ENCODE measurements at regions not wholly inside any gene's neighbourhood (a gene's known extent, or its start where the extent isn't known, plus 50 kb on each side); places are given as distances from the start of the nearest gene placed in this dataset.

DNA sequence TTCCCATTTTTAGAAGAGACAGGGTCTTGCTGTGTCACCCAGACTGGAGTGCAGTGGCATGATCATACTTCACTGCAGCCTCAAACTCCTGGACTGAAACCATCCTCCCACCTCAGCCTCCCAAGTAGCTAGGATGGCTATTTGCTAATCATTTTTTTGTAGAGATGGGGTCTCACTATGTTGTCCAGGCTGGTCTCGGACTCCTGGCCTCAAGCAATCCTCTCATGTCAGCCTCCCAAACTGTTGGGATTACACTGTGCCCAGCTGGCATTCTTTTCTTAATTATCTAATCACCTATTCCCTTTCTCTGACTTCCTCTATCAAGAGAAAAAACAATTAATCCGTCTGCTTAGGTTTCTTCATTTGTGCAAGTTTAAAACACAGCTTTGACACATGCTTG is 172.5 kb upstream of the TRIM24 start:
- DNase-seq (ENCODE audit: low read depth) = no peak
- TF ChIP-seq, protein P1, sequence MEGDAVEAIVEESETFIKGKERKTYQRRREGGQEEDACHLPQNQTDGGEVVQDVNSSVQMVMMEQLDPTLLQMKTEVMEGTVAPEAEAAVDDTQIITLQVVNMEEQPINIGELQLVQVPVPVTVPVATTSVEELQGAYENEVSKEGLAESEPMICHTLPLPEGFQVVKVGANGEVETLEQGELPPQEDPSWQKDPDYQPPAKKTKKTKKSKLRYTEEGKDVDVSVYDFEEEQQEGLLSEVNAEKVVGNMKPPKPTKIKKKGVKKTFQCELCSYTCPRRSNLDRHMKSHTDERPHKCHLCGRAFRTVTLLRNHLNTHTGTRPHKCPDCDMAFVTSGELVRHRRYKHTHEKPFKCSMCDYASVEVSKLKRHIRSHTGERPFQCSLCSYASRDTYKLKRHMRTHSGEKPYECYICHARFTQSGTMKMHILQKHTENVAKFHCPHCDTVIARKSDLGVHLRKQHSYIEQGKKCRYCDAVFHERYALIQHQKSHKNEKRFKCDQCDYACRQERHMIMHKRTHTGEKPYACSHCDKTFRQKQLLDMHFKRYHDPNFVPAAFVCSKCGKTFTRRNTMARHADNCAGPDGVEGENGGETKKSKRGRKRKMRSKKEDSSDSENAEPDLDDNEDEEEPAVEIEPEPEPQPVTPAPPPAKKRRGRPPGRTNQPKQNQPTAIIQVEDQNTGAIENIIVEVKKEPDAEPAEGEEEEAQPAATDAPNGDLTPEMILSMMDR (conservative IDR thresholded peaks at IDR 0.05; ENCODE audit: control insufficient read depth, insufficient read depth, low read depth, low read length) = no peak

DNA sequence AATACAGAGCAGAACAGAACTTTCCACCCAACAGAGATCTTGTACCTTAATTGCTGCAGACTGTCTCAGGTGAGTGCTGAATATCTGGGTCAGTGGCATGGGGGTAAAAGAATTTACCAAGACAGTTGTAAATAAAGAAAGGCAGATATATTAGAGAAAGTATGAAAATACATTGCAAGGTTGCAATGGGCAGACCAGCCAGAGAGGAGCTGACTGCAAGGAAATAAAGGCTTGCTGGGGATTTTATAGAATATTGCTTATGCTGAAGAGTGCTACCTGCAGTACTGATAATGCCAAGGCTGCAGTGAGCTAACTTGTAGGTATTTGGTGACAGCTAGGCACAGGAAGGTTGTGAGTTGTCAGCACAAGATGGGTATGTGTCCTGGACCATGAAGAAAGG is 171.0 kb upstream of the TRIM24 start:
- no peak for DNase-seq (ENCODE audit: low read depth)

More for the DNA sequence above, 172.5 kb upstream of the TRIM24 start:
- no peak overlapping the region for H3K4me3 ChIP-seq (ENCODE audit: control insufficient read depth, low read depth, low read length)

DNA sequence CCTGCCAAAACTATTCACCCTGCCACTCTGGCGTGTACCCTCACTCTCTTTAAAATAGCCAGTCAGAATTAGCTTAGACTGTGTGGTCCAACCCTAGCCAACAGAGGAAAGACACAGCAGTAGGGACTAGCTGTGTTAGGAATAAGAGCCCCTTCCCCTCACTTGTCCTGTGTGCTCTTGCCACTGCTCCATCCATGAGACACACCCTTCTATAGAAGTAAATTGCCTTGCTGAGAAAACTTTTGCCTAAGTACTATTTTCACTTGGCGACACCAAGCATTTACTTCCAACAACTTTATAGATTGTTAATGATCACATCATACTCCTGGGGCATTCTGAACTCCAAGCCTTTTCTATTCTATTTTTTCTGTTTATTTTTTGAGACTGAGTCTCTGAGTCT is 170.2 kb upstream of the TRIM24 start:
- TF ChIP-seq, protein P1 (conservative IDR thresholded peaks at IDR 0.05; ENCODE audit: control insufficient read depth, insufficient read depth, low read depth, low read length) = no peak
- no peak overlapping the region for H3K4me3 ChIP-seq (ENCODE audit: control insufficient read depth, low read depth, low read length)
- no peak for DNase-seq (ENCODE audit: low read depth)

More for the DNA sequence above, 171.0 kb upstream of the TRIM24 start:
- TF ChIP-seq, protein P1 (conservative IDR thresholded peaks at IDR 0.05; ENCODE audit: control insufficient read depth, insufficient read depth, low read depth, low read length) = no peak
- no peak overlapping the region for H3K4me3 ChIP-seq (ENCODE audit: control insufficient read depth, low read depth, low read length)

DNA sequence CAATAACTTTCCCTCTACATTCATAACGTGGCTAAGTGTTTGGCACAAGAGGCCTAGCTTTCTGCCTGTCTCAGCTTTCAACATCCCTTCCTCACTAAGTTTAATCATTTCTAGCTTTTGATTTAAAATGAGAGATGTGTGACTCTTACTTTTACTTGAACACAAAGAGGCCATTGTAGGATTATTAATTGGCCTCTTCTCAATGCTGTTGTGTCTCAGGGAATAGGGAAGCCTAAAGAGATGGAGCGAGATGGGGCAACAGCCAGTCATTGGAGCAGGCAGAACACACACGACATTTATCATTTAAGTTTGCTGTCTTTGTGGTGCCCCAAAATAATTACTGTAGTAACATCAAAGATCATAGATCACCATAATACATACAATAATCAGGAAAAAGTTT is 167.1 kb upstream of the TRIM24 start:
- H3K4me3 ChIP-seq (ENCODE audit: control insufficient read depth, low read depth, low read length) = no peak overlapping the region
- TF ChIP-seq, protein P1 (conservative IDR thresholded peaks at IDR 0.05; ENCODE audit: control insufficient read depth, insufficient read depth, low read depth, low read length) = no peak
- no peak for DNase-seq (ENCODE audit: low read depth)

DNA sequence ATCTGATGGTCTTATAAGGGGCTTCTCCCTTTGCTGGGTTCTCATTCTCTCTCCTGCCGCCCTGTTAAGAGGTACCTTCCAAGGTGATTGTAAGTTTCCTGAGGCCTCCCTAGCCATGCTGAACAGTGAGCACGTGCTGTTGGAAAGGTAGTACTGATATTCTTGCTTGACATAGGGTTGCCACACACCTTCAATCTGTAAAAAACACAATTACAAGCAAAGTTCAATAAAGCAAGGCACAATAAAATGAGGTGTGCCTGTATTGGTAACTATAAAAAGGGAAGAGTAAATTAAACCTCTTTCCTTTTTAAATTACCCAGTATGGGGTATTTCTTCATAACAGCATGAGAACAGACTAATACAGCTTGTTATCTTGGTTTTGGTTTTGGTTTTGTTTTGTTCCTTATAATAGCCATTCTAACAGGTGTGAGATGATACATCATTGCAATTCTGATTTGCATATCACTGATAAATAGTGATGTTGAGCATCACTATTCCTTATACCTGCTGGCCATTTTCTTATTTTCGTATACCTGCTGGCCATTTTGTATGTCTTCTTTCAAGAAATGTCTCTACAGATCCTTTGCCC is 164.9 kb upstream of the TRIM24 start:
- TF ChIP-seq, protein P1 (conservative IDR thresholded peaks at IDR 0.05; ENCODE audit: control insufficient read depth, insufficient read depth, low read depth, low read length) = no peak
- no peak overlapping the region for H3K4me3 ChIP-seq (ENCODE audit: control insufficient read depth, low read depth, low read length)
- DNase-seq (ENCODE audit: low read depth) = no peak

DNA sequence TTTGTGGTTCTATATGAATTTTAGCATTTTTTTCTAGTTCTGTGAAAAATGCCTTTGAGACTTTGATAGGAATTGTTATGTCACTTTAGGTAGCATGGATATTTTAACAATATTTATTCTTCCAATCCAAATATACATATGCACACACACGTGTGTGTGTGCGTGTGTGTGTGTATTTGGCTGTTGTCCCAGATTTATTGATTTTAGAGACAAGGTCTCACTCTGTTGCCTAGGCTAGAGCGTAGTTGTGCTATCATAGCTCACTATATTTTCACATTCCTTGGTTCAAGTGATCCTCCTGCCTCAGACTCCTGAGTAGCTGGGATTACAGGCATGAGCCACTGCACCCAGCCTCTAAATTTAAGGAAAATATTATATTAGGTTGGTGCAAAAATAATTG is 162.5 kb upstream of the TRIM24 start:
- DNase-seq (ENCODE audit: low read depth) = no peak
- TF ChIP-seq, protein P1 (conservative IDR thresholded peaks at IDR 0.05; ENCODE audit: control insufficient read depth, insufficient read depth, low read depth, low read length) = no peak
- H3K4me3 ChIP-seq (ENCODE audit: control insufficient read depth, low read depth, low read length) = no peak overlapping the region

DNA sequence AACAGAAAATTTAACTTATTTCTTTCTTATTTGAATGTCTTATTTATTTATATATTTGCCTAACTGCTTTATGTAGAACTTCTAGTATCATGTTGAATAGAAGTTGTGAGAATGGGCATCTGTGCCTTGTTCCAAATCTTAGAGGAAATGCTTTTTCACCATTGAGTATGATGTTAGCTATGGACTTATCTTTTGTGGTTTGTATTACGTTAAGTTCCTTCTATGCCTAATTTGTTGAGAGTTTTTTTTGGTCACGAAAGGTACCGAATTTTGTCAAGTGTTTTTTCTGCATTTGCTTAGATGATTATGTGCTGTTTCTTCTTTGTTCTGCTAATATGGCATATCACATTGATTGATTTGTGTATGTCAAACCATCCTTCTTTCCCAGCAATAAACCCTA is 161.0 kb upstream of the TRIM24 start:
- TF ChIP-seq, protein P1 (conservative IDR thresholded peaks at IDR 0.05; ENCODE audit: control insufficient read depth, insufficient read depth, low read depth, low read length) = no peak
- H3K4me3 ChIP-seq (ENCODE audit: control insufficient read depth, low read depth, low read length) = no peak overlapping the region
- no peak for DNase-seq (ENCODE audit: low read depth)

Measured in fibroblast of mammary gland (primary cell).